RWPE1 (cell line): ENCODE measurements at regions not wholly inside any gene's neighbourhood (a gene's known extent, or its start where the extent isn't known, plus 50 kb on each side); places are given as distances from the start of the nearest gene placed in this dataset.
A peak's percentile ranks its signal among the peaks of the same experiment; 100 is the strongest.

Experiments
- CTCF ChIA-PET: fragments of 350-600 bp; sonication (Branson Sonifier 250); formaldehyde crosslinking; extraction: SDS; loops from one replicate; lab custom pipeline; 2021; lab: Yijun Ruan, JAX
- POLR2A ChIA-PET: fragments of 400-600 bp; formaldehyde crosslinking; extraction: SDS; loops from one replicate; lab custom pipeline; 2020; ENCODE audit warnings: antibody characterized with exemption; ENCODE audit not compliant: low non-redundant PET; lab: Yijun Ruan, JAX
- DNase-seq: peaks from one replicate; pipeline ENCODE4 v3.0.0; 2012; ENCODE audit warnings: low spot score
- H3K27ac ChIP-seq: fragments of 450-650 bp; 2 replicates; pipeline ENCODE4 v1.5.1; 2017
- TF ChIP-seq, protein P1 (sequence below): fragments of 450-650 bp; conservative IDR thresholded peaks from 2 replicates; pipeline ENCODE4 v1.5.1; 2017; ENCODE audit warnings: low read depth, mild to moderate bottlenecking

DNA sequence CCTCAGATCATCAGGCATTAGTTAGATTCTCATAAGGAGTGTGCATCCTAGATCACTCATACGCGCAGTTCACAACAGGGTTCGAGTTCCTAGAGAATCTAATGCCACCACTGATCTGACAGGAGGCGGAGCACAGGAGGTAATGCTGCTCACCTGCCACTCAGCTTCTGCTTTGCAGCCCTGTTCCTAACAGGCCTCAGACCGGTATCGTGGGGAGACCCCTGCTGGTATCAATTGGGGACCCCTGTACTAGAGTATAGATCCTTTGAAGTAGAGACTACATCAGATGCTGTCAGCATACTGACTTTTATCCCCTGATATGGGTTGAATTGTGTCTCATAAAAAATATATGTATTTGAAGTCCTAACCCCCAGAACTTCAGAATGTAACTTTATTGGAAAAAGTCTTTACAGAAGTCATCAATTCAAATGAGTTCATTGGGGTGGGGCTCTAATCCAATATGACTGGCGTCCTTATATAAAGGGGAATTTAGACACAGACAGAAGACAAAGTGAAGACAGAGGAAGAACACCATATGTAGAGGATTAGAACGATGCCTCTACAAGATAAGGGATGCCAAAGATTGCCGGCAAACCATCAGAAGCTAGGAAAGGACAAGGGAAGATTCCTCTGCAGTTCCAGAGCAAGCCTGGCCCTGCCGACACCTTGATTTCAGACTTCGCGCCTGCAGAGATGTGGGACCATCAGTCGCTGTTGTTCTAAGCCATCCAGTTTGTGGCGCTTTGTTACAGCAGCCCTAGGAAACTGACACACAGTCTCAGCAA is 104.4 kb upstream of the BTBD3 start:
- CTCF ChIA-PET = interaction anchor here (1.0 kb wide), 1 partner anchor 9 kb away, joined by 3 read pairs; no protein-coding TSS in a partner anchor
- no peak for DNase-seq
- POLR2A ChIA-PET = interaction anchor here (0.7 kb wide), 1 partner anchor 406 kb away, joined by 3 read pairs; no protein-coding TSS in a partner anchor
- no peak overlapping the region for H3K27ac ChIP-seq
- TF ChIP-seq, protein P1, sequence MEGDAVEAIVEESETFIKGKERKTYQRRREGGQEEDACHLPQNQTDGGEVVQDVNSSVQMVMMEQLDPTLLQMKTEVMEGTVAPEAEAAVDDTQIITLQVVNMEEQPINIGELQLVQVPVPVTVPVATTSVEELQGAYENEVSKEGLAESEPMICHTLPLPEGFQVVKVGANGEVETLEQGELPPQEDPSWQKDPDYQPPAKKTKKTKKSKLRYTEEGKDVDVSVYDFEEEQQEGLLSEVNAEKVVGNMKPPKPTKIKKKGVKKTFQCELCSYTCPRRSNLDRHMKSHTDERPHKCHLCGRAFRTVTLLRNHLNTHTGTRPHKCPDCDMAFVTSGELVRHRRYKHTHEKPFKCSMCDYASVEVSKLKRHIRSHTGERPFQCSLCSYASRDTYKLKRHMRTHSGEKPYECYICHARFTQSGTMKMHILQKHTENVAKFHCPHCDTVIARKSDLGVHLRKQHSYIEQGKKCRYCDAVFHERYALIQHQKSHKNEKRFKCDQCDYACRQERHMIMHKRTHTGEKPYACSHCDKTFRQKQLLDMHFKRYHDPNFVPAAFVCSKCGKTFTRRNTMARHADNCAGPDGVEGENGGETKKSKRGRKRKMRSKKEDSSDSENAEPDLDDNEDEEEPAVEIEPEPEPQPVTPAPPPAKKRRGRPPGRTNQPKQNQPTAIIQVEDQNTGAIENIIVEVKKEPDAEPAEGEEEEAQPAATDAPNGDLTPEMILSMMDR = no peak

DNA sequence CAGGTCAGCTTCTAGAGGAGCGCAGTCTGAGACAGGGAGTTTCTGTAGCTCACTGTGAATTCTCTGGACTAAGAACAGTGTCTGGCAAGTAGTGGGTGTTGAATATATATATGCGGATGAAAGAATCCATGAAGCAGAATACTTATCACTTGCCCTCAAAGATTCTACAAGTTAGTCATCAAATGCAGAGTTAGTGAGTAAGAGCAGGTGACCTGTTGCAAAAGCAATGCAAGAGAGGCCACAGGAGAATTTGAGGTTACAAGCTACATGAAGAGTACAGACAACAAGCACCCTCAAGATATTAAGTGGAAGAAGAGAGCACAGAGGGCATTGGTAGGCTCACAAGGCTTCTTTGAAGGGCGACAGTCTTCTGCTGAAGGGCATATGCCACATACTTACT is 103.4 kb upstream of the BTBD3 start:
- no peak overlapping the region for H3K27ac ChIP-seq
- DNase-seq = peak; percentile 22

DNA sequence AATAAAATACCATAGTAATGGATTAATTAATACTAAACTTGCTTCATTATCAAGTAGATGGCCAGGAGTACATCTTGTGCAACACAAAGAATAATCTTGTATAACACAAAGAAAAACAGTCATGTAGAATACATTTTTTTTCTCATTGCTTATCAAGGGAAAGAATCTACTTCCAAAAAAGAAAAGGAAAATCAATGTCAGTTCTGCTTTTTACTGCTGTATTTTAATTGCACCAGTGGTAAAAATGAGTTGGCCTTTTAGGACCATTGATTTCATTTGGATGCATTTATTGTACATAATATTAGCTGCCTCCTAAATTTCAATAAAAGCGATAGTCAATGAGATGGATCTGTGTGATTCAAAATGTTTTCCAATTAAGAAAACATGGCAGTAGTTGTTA is 96.9 kb upstream of the BTBD3 start:
- CTCF ChIA-PET = interaction anchor here (0.5 kb wide), 1 partner anchor 297 kb away, joined by 3 read pairs; no protein-coding TSS in a partner anchor
- POLR2A ChIA-PET = no interaction called here
- no peak overlapping the region for H3K27ac ChIP-seq
- DNase-seq = no peak
- TF ChIP-seq, protein P1 = no peak

More for the DNA sequence above, 103.4 kb upstream of the BTBD3 start:
- ChIA-PET POLR2A (interaction anchor here (0.7 kb wide), 1 partner anchor 405 kb away, joined by 3 read pairs; no protein-coding TSS in a partner anchor), CTCF (no interaction called here)
- TF ChIP-seq, protein P1 = no peak

DNA sequence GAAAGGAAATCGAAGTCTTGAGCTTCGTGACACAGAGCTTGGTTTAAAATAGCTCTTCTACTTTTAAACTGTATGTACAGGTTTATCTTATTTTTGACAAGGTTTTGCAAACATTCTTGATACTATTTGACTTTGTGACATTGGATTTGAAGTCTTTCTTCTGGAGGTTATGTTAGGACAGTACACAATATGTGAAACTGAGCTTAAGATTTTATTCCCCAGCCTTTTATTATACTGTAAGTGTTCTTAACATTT is 95.2 kb upstream of the BTBD3 start:
- ChIA-PET POLR2A (no interaction called here), CTCF (no interaction called here)
- TF ChIP-seq, protein P1 = no peak
- H3K27ac ChIP-seq = no peak overlapping the region
- DNase-seq = no peak

DNA sequence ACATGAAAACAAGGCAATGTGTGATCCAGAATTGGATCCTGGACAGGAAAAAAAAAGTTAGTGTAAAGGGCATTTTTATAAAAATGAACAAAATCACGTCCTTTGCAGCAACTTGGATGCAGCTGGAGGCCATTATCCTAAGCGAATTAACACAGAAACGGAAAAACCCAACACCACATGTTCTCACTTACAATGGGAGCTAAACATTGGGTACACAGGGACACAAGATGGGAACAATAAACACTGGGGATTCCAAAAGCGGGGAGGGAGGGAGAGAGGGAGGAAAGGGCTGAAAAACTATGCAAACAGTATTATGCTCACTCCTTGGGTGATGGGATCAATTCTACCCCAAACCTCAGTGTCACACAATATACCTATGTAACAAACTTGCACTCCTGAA is 91.4 kb upstream of the BTBD3 start:
- TF ChIP-seq, protein P1 = no peak
- H3K27ac ChIP-seq = no peak overlapping the region
- no peak for DNase-seq
- POLR2A ChIA-PET = no interaction called here
- CTCF ChIA-PET = no interaction called here

DNA sequence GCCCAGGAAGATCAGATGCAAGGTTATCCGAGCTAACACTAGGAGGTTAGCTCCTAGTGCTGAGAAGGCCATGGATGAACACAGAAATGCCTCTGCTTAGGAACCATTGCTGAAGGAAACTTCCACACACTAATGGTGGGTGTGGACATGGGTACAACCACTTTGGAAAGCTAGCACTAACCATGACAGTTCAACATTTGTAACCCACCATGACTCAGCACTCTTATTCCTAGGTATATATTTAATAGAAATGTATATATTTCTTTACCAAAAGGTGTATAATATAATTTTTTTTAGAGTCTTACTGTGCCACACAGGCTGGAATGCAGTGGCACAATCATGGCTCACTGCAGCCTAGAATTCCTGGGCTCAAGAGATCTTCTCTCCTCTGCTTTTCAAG is 85.3 kb upstream of the BTBD3 start:
- TF ChIP-seq, protein P1 = no peak
- DNase-seq = no peak
- H3K27ac ChIP-seq = no peak overlapping the region
- POLR2A ChIA-PET = no interaction called here
- CTCF ChIA-PET = no interaction called here
